SK-N-SH treated with all-trans-retinoic acid at 6 μM for 48 hours (cell line): ENCODE measurements at regions not wholly inside any gene's neighbourhood (a gene's known extent, or its start where the extent isn't known, plus 50 kb on each side); places are given as distances from the start of the nearest gene placed in this dataset.

Experiments
- ATAC-seq: fragments of 200-7000 bp; cut with Tn5 transposase; 3 replicates; pipeline ENCODE4 v1.9.1; 2020; ENCODE audit warnings: mild to moderate bottlenecking, moderate library complexity
- ARNTL ChIP-seq: fragments of 450-650 bp; formaldehyde crosslinking; IDR thresholded peaks from 2 replicates; pipeline ENCODE4 v1.5.0; 2020; ENCODE audit warnings: low read depth, mild to moderate bottlenecking, moderate library complexity, borderline replicate concordance
- BACH2 ChIP-seq: fragments of 250-450 bp; sonication (Bioruptor Pico); IDR thresholded peaks from 2 replicates; pipeline ENCODE4 v1.9.0; 2021; ENCODE audit warnings: mild to moderate bottlenecking, borderline replicate concordance
- CSDC2 ChIP-seq: fragments of 250-450 bp; sonication (Bioruptor Pico); IDR thresholded peaks from 2 replicates; pipeline ENCODE4 v1.5.0; 2020; ENCODE audit warnings: mild to moderate bottlenecking, moderate library complexity
- ESRRG ChIP-seq: fragments of 250-450 bp; sonication (Bioruptor Pico); IDR thresholded peaks from 2 replicates; pipeline ENCODE4 v1.6.1; 2021; ENCODE audit warnings: mild to moderate bottlenecking
- GLIS3 ChIP-seq: fragments of 250-450 bp; sonication (Bioruptor Pico); IDR thresholded peaks from 2 replicates; pipeline ENCODE4 v1.5.0; 2020; ENCODE audit warnings: mild to moderate bottlenecking, moderate library complexity
- ISL1 ChIP-seq: fragments of 250-450 bp; sonication (Bioruptor Pico); IDR thresholded peaks from 2 replicates; pipeline ENCODE4 v2.1.2; 2022; ENCODE audit warnings: mild to moderate bottlenecking, moderate library complexity
- OSR1 ChIP-seq: fragments of 250-450 bp; sonication (Bioruptor Pico); IDR thresholded peaks from 2 replicates; pipeline ENCODE4 v1.8.0; 2022; ENCODE audit warnings: moderate library complexity, mild to moderate bottlenecking, inconsistent platforms
- POU6F1 ChIP-seq: fragments of 250-450 bp; sonication (Bioruptor Pico); IDR thresholded peaks from 2 replicates; pipeline ENCODE4 v1.8.0; 2021; ENCODE audit warnings: low read depth, mild to moderate bottlenecking, moderate library complexity, borderline replicate concordance
- RARB ChIP-seq: fragments of 250-450 bp; sonication (Bioruptor Pico); IDR thresholded peaks from 2 replicates; pipeline ENCODE4 v1.8.0; 2021; ENCODE audit warnings: mild to moderate bottlenecking, moderate library complexity
- SNAI2 ChIP-seq: fragments of 250-450 bp; sonication (Bioruptor Pico); IDR thresholded peaks from 2 replicates; pipeline ENCODE4 v1.5.0; 2020; ENCODE audit warnings: mild to moderate bottlenecking, moderate library complexity
- TOX ChIP-seq: fragments of 250-450 bp; sonication (Bioruptor Pico); IDR thresholded peaks from 2 replicates; pipeline ENCODE4 v1.8.0; 2021; ENCODE audit warnings: mild to moderate bottlenecking, moderate library complexity, borderline replicate concordance
- TSHZ2 ChIP-seq: fragments of 250-450 bp; sonication (Bioruptor Pico); IDR thresholded peaks from 2 replicates; pipeline ENCODE4 v1.5.0; 2020; ENCODE audit warnings: mild to moderate bottlenecking, moderate library complexity
- ZC3H10 ChIP-seq: fragments of 250-450 bp; sonication (Bioruptor Pico); IDR thresholded peaks from 2 replicates; pipeline ENCODE4 v1.5.1; 2021; ENCODE audit warnings: mild to moderate bottlenecking, moderate library complexity
- ZFP3 ChIP-seq: fragments of 250-450 bp; sonication (Bioruptor Pico); IDR thresholded peaks from 2 replicates; pipeline ENCODE4 v1.5.0; 2020; ENCODE audit warnings: mild to moderate bottlenecking, moderate library complexity
- ZFP30 ChIP-seq: fragments of 450-650 bp; formaldehyde crosslinking; IDR thresholded peaks from 2 replicates; pipeline ENCODE4 v1.5.0; 2022; ENCODE audit warnings: mild to moderate bottlenecking, moderate library complexity
- ZNF565 ChIP-seq: fragments of 450-650 bp; formaldehyde crosslinking; conservative IDR thresholded peaks from 2 replicates; pipeline ENCODE4 v1.5.0; 2020; ENCODE audit warnings: low read depth, mild to moderate bottlenecking, moderate library complexity
- ZNF70 ChIP-seq: fragments of 450-650 bp; formaldehyde crosslinking; IDR thresholded peaks from 2 replicates; pipeline ENCODE4 v1.5.0; 2020; ENCODE audit warnings: mild to moderate bottlenecking, moderate library complexity
- TF ChIP-seq, protein P1 (sequence below): fragments of 250-450 bp; sonication (Bioruptor Pico); IDR thresholded peaks from 2 replicates; pipeline ENCODE4 v1.8.0; 2020; ENCODE audit warnings: mild to moderate bottlenecking, moderate library complexity, borderline replicate concordance
- TF ChIP-seq, protein P2 (sequence below): fragments of 250-450 bp; sonication (Bioruptor Pico); IDR thresholded peaks from 2 replicates; pipeline ENCODE4 v1.5.1; 2021; ENCODE audit warnings: mild to moderate bottlenecking, moderate library complexity

DNA sequence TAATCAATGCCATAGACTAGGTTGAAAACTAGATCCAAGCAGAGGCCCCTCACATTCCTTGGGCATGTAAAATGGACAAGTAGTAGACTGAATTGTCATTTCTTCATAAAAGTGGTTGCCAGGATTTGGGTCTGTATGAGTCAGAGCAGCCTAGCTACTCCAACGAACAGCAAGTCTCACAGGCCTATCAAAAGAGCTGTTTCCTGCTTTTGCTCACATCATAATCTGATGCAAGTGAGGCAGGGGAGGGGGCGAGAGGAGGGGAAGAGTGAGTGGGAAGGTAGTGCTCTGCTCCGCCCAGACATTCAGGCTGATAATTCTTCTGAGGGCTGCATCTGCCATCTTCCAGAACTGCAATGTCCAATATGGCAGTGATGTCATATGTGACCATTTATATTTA, 228.9 kb upstream of the PRICKLE2 start (continued):
- TF ChIP-seq POU6F1 (CRISPR knock-in tag) (no peak), RARB (CRISPR knock-in tag) (no peak), ZFP3 (no peak), ARNTL (no peak)
- TF ChIP-seq, protein P1, sequence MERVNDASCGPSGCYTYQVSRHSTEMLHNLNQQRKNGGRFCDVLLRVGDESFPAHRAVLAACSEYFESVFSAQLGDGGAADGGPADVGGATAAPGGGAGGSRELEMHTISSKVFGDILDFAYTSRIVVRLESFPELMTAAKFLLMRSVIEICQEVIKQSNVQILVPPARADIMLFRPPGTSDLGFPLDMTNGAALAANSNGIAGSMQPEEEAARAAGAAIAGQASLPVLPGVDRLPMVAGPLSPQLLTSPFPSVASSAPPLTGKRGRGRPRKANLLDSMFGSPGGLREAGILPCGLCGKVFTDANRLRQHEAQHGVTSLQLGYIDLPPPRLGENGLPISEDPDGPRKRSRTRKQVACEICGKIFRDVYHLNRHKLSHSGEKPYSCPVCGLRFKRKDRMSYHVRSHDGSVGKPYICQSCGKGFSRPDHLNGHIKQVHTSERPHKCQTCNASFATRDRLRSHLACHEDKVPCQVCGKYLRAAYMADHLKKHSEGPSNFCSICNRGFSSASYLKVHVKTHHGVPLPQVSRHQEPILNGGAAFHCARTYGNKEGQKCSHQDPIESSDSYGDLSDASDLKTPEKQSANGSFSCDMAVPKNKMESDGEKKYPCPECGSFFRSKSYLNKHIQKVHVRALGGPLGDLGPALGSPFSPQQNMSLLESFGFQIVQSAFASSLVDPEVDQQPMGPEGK (CRISPR knock-in tag) = no peak

- ATAC-seq = no peak
- TF ChIP-seq, protein P1 (CRISPR knock-in tag) = no peak
- TF ChIP-seq ZNF70 (CRISPR knock-in tag) (no peak), ZFP30 (CRISPR knock-in tag) (no peak), ZNF565 (CRISPR knock-in tag) (no peak), ZC3H10 (CRISPR knock-in tag) (no peak), RARB (CRISPR knock-in tag) (no peak), GLIS3 (CRISPR knock-in tag) (no peak)
- TF ChIP-seq, protein P2, sequence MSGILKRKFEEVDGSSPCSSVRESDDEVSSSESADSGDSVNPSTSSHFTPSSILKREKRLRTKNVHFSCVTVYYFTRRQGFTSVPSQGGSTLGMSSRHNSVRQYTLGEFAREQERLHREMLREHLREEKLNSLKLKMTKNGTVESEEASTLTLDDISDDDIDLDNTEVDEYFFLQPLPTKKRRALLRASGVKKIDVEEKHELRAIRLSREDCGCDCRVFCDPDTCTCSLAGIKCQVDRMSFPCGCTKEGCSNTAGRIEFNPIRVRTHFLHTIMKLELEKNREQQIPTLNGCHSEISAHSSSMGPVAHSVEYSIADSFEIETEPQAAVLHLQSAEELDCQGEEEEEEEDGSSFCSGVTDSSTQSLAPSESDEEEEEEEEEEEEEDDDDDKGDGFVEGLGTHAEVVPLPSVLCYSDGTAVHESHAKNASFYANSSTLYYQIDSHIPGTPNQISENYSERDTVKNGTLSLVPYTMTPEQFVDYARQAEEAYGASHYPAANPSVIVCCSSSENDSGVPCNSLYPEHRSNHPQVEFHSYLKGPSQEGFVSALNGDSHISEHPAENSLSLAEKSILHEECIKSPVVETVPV (CRISPR knock-in tag) = no peak
Observed at GRCh38 chr3:64451283-64452012, 226.2 kb upstream of the PRICKLE2 start.

DNA sequence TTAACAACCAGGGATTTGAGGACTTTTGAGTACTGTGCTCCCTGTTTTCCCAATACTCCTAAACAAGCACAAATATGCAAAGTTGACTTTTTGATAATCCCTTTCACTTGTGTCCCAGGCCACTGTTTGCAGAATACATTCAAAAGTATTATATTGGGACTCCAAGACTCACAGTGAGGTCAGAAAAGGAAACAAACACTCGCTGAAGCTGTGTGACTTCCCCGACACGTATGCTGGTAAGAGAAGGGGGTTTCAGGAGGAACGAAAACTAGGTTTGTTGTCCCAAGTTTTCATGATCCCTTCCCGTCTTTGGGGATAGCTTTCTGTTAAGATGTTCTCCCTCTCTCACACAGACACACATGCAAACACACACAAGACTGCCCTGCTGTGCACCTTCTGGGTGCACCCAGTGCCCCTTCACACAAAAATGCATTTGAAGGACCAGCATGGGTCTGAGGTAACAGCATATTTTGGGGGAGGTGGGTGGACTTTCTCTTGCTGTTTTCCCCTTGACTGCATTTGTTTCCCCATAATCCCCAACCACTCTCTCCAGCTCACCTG, 225.2 kb upstream of the PRICKLE2 start:
- no peak for ATAC-seq
- TF ChIP-seq BACH2 (CRISPR knock-in tag) (no peak), CSDC2 (no peak), GLIS3 (CRISPR knock-in tag) (no peak), SNAI2 (no peak), ZFP3 (no peak), ISL1 (CRISPR knock-in tag) (no peak), TSHZ2 (CRISPR knock-in tag) (no peak), ZNF70 (CRISPR knock-in tag) (no peak), TOX (CRISPR knock-in tag) (no peak), ESRRG (CRISPR knock-in tag) (no peak), ZC3H10 (CRISPR knock-in tag) (no peak), ZFP30 (CRISPR knock-in tag) (no peak), OSR1 (no peak), RARB (CRISPR knock-in tag) (no peak), ARNTL (no peak)
- TF ChIP-seq, protein P1 (CRISPR knock-in tag) = no peak
